Liver (tissue), 8 donors: ENCODE measurements at regions not wholly inside any gene's neighbourhood (a gene's known extent, or its start where the extent isn't known, plus 50 kb on each side); places are given as distances from the start of the nearest gene placed in this dataset.

Experiments
- DNase-seq: peaks from one replicate; pipeline ENCODE4 v3.0.0-alpha.2; 2017; ENCODE audit warnings: low spot score
- H3K27ac ChIP-seq, 2 donors: one replicate each; pipeline ENCODE4 v1.7.0; 2013; ENCODE audit warnings: inconsistent platforms in 2 of 2, low read length in 2 of 2, control low read depth in 1 of 2, low read depth in 1 of 2, mild to moderate bottlenecking in 1 of 2
- H3K27me3 ChIP-seq, 4 donors: one replicate each; pipeline versions ENCODE4 v1.6.1 to v1.7.0; 2013; ENCODE audit warnings: low read length in 3 of 4, inconsistent platforms in 1 of 4, mild to moderate bottlenecking in 1 of 4, moderate library complexity in 1 of 4; ENCODE audit not compliant: control insufficient read depth in 4 of 4, insufficient read depth in 4 of 4
- H3K36me3 ChIP-seq, 4 donors: one replicate each; pipeline versions ENCODE4 v1.6.1 to v1.7.0; 2013; ENCODE audit warnings: low read length in 3 of 4, mild to moderate bottlenecking in 3 of 4, low read depth in 1 of 4, moderate library complexity in 1 of 4; ENCODE audit not compliant: control insufficient read depth in 4 of 4, insufficient read depth in 3 of 4
- H3K4me1 ChIP-seq, 4 donors: one replicate each; pipeline versions ENCODE4 v1.6.1 to v1.7.0; 2013; ENCODE audit warnings: low read length in 3 of 4, mild to moderate bottlenecking in 3 of 4, moderate library complexity in 1 of 4; ENCODE audit not compliant: control insufficient read depth in 4 of 4, insufficient read depth in 4 of 4
- H3K4me3 ChIP-seq, 3 donors: one replicate each; pipeline versions ENCODE4 v1.6.1 to v1.7.0; 2013; ENCODE audit warnings: low read length in 3 of 3, control low read depth in 1 of 3, low read depth in 1 of 3, mild to moderate bottlenecking in 1 of 3
- H3K9ac ChIP-seq, 2 donors: one replicate each; pipeline ENCODE4 v1.7.0; 2013; ENCODE audit warnings: low read length in 2 of 2, mild to moderate bottlenecking in 2 of 2, moderate library complexity in 2 of 2, control low read depth in 1 of 2, low read depth in 1 of 2
- H3K9me3 ChIP-seq, 4 donors: one replicate each; pipeline versions ENCODE4 v1.6.1 to v1.7.0; 2013; ENCODE audit warnings: low read length in 3 of 4; ENCODE audit not compliant: control insufficient read depth in 4 of 4
- ATF3 ChIP-seq: IDR thresholded peaks from 2 replicates; pipeline ENCODE4 v1.6.1; 2016; ENCODE audit warnings: antibody characterized with exemption
- CTCF ChIP-seq: fragments of 150-350 bp; IDR thresholded peaks from 2 replicates; pipeline ENCODE4 v1.5.1; 2017; ENCODE audit warnings: improper control_type of control experiment, low read depth, low read length; ENCODE audit not compliant: missing input control
- EGR1 ChIP-seq, 2 donors: IDR thresholded peaks; 2 replicates each; pipeline ENCODE4 v1.6.1; 2016 to 2018; ENCODE audit warnings: antibody characterized with exemption in 2 of 2, low read depth in 2 of 2
- FOXA1 ChIP-seq: IDR thresholded peaks from 2 replicates; pipeline ENCODE4 v1.6.1; 2016; ENCODE audit warnings: antibody characterized with exemption
- FOXA2 ChIP-seq: IDR thresholded peaks from 2 replicates; pipeline ENCODE4 v1.6.1; 2016; ENCODE audit warnings: antibody characterized with exemption
- GABPA ChIP-seq, 2 donors: IDR thresholded peaks in 1 of 2; conservative IDR thresholded peaks in 1 of 2; 2 replicates each; pipeline ENCODE4 v1.6.1; 2016; ENCODE audit warnings: antibody characterized with exemption in 2 of 2, mild to moderate bottlenecking in 1 of 2, moderate library complexity in 1 of 2
- HNF4A ChIP-seq, 2 donors: conservative IDR thresholded peaks; 2 replicates each; pipeline ENCODE4 v1.6.1; 2016; ENCODE audit warnings: antibody characterized with exemption in 2 of 2, mild to moderate bottlenecking in 2 of 2
- JUND ChIP-seq, 2 donors: IDR thresholded peaks; 2 replicates each; pipeline ENCODE4 v1.6.1; 2016; ENCODE audit warnings: antibody characterized with exemption in 2 of 2
- NR2F2 ChIP-seq: IDR thresholded peaks from 2 replicates; pipeline ENCODE4 v1.6.1; 2016; ENCODE audit warnings: antibody characterized with exemption
- RAD21 ChIP-seq, 2 donors: IDR thresholded peaks; 2 replicates each; pipeline ENCODE4 v1.6.1; 2016; ENCODE audit warnings: antibody characterized with exemption in 2 of 2, mild to moderate bottlenecking in 2 of 2
- RXRA ChIP-seq, 2 donors: IDR thresholded peaks; 2 replicates each; pipeline ENCODE4 v1.6.1; 2017 to 2018; ENCODE audit warnings: antibody characterized with exemption in 2 of 2, mild to moderate bottlenecking in 1 of 2
- SP1 ChIP-seq: IDR thresholded peaks from 2 replicates; pipeline ENCODE4 v1.6.1; 2018; ENCODE audit warnings: antibody characterized with exemption, mild to moderate bottlenecking
- YY1 ChIP-seq: IDR thresholded peaks from 2 replicates; pipeline ENCODE4 v1.6.1; 2016; ENCODE audit warnings: antibody characterized with exemption, mild to moderate bottlenecking
- ZBTB33 ChIP-seq: IDR thresholded peaks from 2 replicates; pipeline ENCODE4 v1.6.1; 2016; ENCODE audit warnings: antibody characterized with exemption
- WGBS: extraction: QIAGEN DNeasy Blood & Tissue Kit; methylation state at CpG from one replicate; pipeline ENCODE4 v1.1.7; 2013; 5-methylcytosine and 5-hydroxymethylcytosine counted together
- donor health status: healthy.
- donor health status: healthy.
- donor health status: healthy.
- donor health status: healthy.
- donor health status: healthy.

- Histone ChIP-seq H3K27me3 (no peaks in the 10 kb centered on the region), H3K9me3 (peaks cover 0 to 3% (median 0%) of the 10 kb centered on the region in 4 donors), H3K4me3 (no peak overlapping the region), H3K9ac (no peak overlapping the region), H3K27ac (no peak overlapping the region), H3K4me1 (no peaks in the 10 kb centered on the region), H3K36me3 (no peaks in the 10 kb centered on the region)
- 87% methylated on average over 13 of the region's 13 CpGs for WGBS
- TF ChIP-seq FOXA1: no peak
- no peak for TF ChIP-seq FOXA2
- no peak for TF ChIP-seq RXRA (IDR thresholded peaks at IDR 0.05)
- no peak for DNase-seq
These were observed 1035.1 kb downstream of the DTWD2 start for GRCh38 chr5:117953272-117953671.

GRCh38 chr5:117947836-117948235 lies 1040.5 kb downstream of the DTWD2 start:
- no peak overlapping the region for H3K9ac ChIP-seq
- H3K27ac ChIP-seq: no peak overlapping the region
- H3K4me1 ChIP-seq: no peaks in the 10 kb centered on the region
- no peak overlapping the region for H3K4me3 ChIP-seq
- no peaks in the 10 kb centered on the region for H3K36me3 ChIP-seq
- no peaks in the 10 kb centered on the region for H3K27me3 ChIP-seq
- TF ChIP-seq CTCF: no peak
- TF ChIP-seq RAD21 (IDR thresholded peaks at IDR 0.05): no peak
- no peak for TF ChIP-seq ZBTB33
- TF ChIP-seq SP1: no peak
- TF ChIP-seq ATF3: no peak
- no peak for TF ChIP-seq RXRA (IDR thresholded peaks at IDR 0.05)
- TF ChIP-seq NR2F2: no peak
- no peak for TF ChIP-seq JUND (IDR thresholded peaks at IDR 0.05)
- TF ChIP-seq YY1: no peak
- TF ChIP-seq FOXA2: no peak
- TF ChIP-seq GABPA (IDR thresholded peaks at IDR 0.05 in 1 of 2, conservative IDR thresholded peaks at IDR 0.05 in 1 of 2): no peak
- no peak for TF ChIP-seq EGR1 (IDR thresholded peaks at IDR 0.05; ENCODE audit: low read depth in 2 of 2)
- TF ChIP-seq FOXA1: no peak
- H3K9me3 ChIP-seq: no peaks in the 10 kb centered on the region
- 93% methylated on average over 2 of the region's 2 CpGs for WGBS
- DNase-seq: no peak

GRCh38 chr5:117947121-117947520 lies 1041.2 kb downstream of the DTWD2 start:
- H3K4me3 ChIP-seq: no peak overlapping the region
- H3K9ac ChIP-seq: no peak overlapping the region
- no peaks in the 10 kb centered on the region for H3K4me1 ChIP-seq
- H3K9me3 ChIP-seq: no peaks in the 10 kb centered on the region
- 67% methylated on average over 2 of the region's 2 CpGs for WGBS
- TF ChIP-seq JUND (IDR thresholded peaks at IDR 0.05): no peak
- TF ChIP-seq HNF4A (conservative IDR thresholded peaks at IDR 0.05): no peak
- TF ChIP-seq RXRA (IDR thresholded peaks at IDR 0.05): no peak
- no peak for TF ChIP-seq ATF3
- TF ChIP-seq SP1: no peak
- TF ChIP-seq CTCF: no peak
- no peaks in the 10 kb centered on the region for H3K36me3 ChIP-seq
- DNase-seq: no peak
- H3K27me3 ChIP-seq: no peaks in the 10 kb centered on the region
- no peak overlapping the region for H3K27ac ChIP-seq
